Hepatocyte (in vitro differentiated cells): ENCODE measurements at regions not wholly inside any gene's neighbourhood (a gene's known extent, or its start where the extent isn't known, plus 50 kb on each side); places are given as distances from the start of the nearest gene placed in this dataset.
"Not testable (repeated sequence)": the region's sequence is repeated elsewhere in the genome, so short reads cannot be mapped to it uniquely, and the experiment has no call there.

Source experiments
- DNase-seq: peaks from one replicate; pipeline ENCODE4 v3.0.0-alpha.2; 2016; ENCODE audit warnings: low spot score
- H2AFZ ChIP-seq: fragments of 200-600 bp; sonication (generic); 2 replicates; pipeline ENCODE4 v1.6.0; 2016; ENCODE audit warnings: antibody characterized with exemption, mild to moderate bottlenecking
- H3K27ac ChIP-seq: fragments of 200-600 bp; sonication (generic); 2 replicates; pipeline ENCODE4 v1.5.1; 2016; ENCODE audit warnings: mild to moderate bottlenecking
- H3K27me3 ChIP-seq: fragments of 200-600 bp; sonication (generic); 2 replicates; pipeline ENCODE4 v1.6.1; 2016
- H3K36me3 ChIP-seq: fragments of 200-600 bp; sonication (generic); replicated peaks from 2 replicates; pipeline ENCODE4 v1.5.1; 2016; ENCODE audit warnings: low read depth; ENCODE audit not compliant: insufficient read depth
- H3K4me1 ChIP-seq: fragments of 200-600 bp; sonication (generic); 2 replicates; pipeline ENCODE4 v1.5.1; 2016; ENCODE audit warnings: mild to moderate bottlenecking, moderate library complexity; ENCODE audit not compliant: insufficient read depth
- H3K4me2 ChIP-seq: fragments of 200-600 bp; sonication (generic); 2 replicates; pipeline ENCODE4 v1.6.0; 2016
- H3K4me3 ChIP-seq: fragments of 200-600 bp; sonication (generic); 2 replicates; pipeline ENCODE4 v1.5.1; 2016; ENCODE audit warnings: mild to moderate bottlenecking
- H3K79me2 ChIP-seq: fragments of 200-600 bp; sonication (generic); 2 replicates; pipeline ENCODE4 v1.6.0; 2017; ENCODE audit warnings: mild to moderate bottlenecking
- H3K9me2 ChIP-seq: fragments of 200-600 bp; sonication (generic); replicated peaks from 2 replicates; pipeline ENCODE4 v1.6.0; 2017; ENCODE audit warnings: mild to moderate bottlenecking; ENCODE audit not compliant: insufficient read depth
- H3K9me3 ChIP-seq: fragments of 200-600 bp; sonication (generic); 2 replicates; pipeline ENCODE4 v1.5.1; 2016; ENCODE audit warnings: low read depth, mild to moderate bottlenecking
- H4K20me1 ChIP-seq: fragments of 200-600 bp; sonication (generic); 2 replicates; pipeline ENCODE4 v1.6.0; 2016; ENCODE audit warnings: mild to moderate bottlenecking; ENCODE audit not compliant: insufficient read depth, poor library complexity, severe bottlenecking
- EZH2 ChIP-seq: fragments of 200-600 bp; sonication (generic); IDR thresholded peaks from 2 replicates; pipeline ENCODE4 v1.6.1; 2016; ENCODE audit warnings: antibody characterized with exemption, mild to moderate bottlenecking, borderline replicate concordance
- EZH2phosphoT487 ChIP-seq: fragments of 200-600 bp; sonication (generic); IDR thresholded peaks from one replicate; pipeline ENCODE4 v1.6.1; 2018; ENCODE audit warnings: antibody characterized with exemption, mild to moderate bottlenecking, low read depth, moderate library complexity; ENCODE audit not compliant: unreplicated experiment, severe bottlenecking
- WGBS: methylation state at CpG from one replicate; pipeline ENCODE4 v1.1.6; 2016; ENCODE audit warnings: low lambda C conversion rate; ENCODE audit errors: missing lambda C conversion rate; 5-methylcytosine and 5-hydroxymethylcytosine counted together
- TF ChIP-seq, protein P1 (sequence below): fragments of 200-600 bp; sonication (generic); IDR thresholded peaks from 2 replicates; pipeline ENCODE4 v1.5.1; 2016; ENCODE audit warnings: antibody characterized with exemption, mild to moderate bottlenecking; ENCODE audit not compliant: poor library complexity

DNA sequence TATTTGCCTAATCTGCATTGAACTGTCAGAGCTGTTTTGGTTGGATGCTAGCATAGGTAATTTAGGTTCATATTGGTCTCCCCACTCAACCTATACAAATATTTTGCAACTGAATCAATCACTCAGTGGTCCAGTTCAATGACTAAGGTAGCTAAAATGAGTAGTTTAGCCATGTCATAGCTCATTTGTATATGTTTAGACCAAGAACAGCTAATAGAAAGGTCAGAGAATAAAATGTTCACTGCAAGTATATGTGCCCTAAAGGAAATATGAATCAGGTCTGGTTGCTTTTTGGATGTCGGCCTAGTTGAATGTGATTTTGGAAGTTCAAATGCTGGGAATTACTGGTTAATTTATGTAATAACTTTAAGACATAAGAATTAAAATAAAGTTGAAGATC lies 883.9 kb downstream of the LRFN5 start:
- DNase-seq, result no peak
- Histone ChIP-seq H2AFZ (no peak overlapping the region), H3K4me1 (no peaks in the 10 kb centered on the region), H4K20me1 (no peaks in the 10 kb centered on the region), H3K27me3 (no peaks in the 10 kb centered on the region), H3K27ac (no peak overlapping the region), H3K4me3 (no peak overlapping the region), H3K4me2 (no peak overlapping the region), H3K36me3 (no peaks in the 10 kb centered on the region), H3K79me2 (no peaks in the 10 kb centered on the region), H3K9me2 (no peaks in the 10 kb centered on the region), H3K9me3 (no peaks in the 10 kb centered on the region)
- WGBS, result 96% methylated on average over 1 of the region's 1 CpG
- TF ChIP-seq EZH2 (no peak), EZH2phosphoT487 (no peak)
- TF ChIP-seq, protein P1, sequence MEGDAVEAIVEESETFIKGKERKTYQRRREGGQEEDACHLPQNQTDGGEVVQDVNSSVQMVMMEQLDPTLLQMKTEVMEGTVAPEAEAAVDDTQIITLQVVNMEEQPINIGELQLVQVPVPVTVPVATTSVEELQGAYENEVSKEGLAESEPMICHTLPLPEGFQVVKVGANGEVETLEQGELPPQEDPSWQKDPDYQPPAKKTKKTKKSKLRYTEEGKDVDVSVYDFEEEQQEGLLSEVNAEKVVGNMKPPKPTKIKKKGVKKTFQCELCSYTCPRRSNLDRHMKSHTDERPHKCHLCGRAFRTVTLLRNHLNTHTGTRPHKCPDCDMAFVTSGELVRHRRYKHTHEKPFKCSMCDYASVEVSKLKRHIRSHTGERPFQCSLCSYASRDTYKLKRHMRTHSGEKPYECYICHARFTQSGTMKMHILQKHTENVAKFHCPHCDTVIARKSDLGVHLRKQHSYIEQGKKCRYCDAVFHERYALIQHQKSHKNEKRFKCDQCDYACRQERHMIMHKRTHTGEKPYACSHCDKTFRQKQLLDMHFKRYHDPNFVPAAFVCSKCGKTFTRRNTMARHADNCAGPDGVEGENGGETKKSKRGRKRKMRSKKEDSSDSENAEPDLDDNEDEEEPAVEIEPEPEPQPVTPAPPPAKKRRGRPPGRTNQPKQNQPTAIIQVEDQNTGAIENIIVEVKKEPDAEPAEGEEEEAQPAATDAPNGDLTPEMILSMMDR, result no peak

GRCh38 chr14:42488965-42489364 lies 882.3 kb downstream of the LRFN5 start:
- no peak for DNase-seq
- Histone ChIP-seq H3K27me3 (no peaks in the 10 kb centered on the region), H3K36me3 (no peaks in the 10 kb centered on the region), H2AFZ (no peak overlapping the region), H3K4me2 (no peak overlapping the region), H3K79me2 (no peaks in the 10 kb centered on the region), H3K9me2 (no peaks in the 10 kb centered on the region), H3K27ac (no peak overlapping the region), H3K4me3 (no peak overlapping the region), H4K20me1 (no peaks in the 10 kb centered on the region), H3K4me1 (no peaks in the 10 kb centered on the region), H3K9me3 (no peaks in the 10 kb centered on the region)
- TF ChIP-seq, protein P1, result no peak
- TF ChIP-seq EZH2phosphoT487 (no peak), EZH2 (no peak)
- WGBS, result 100% methylated on average over 1 of the region's 1 CpG

- not testable (repeated sequence) for H3K36me3 ChIP-seq, H4K20me1 ChIP-seq, H3K79me2 ChIP-seq, H3K27ac ChIP-seq, H3K4me3 ChIP-seq, H3K4me2 ChIP-seq, H3K27me3 ChIP-seq, H3K9me3 ChIP-seq, H3K4me1 ChIP-seq, H2AFZ ChIP-seq, H3K9me2 ChIP-seq, DNase-seq
- WGBS, result 97% methylated on average over 30 of the region's 41 CpGs
Observed at GRCh38 chr14:42482345-42482971, 875.8 kb downstream of the LRFN5 start.

- H2AFZ ChIP-seq, H4K20me1 ChIP-seq, H3K27me3 ChIP-seq, H3K27ac ChIP-seq, DNase-seq, H3K9me3 ChIP-seq, H3K36me3 ChIP-seq, H3K4me3 ChIP-seq, H3K79me2 ChIP-seq, H3K4me2 ChIP-seq, H3K4me1 ChIP-seq, H3K9me2 ChIP-seq: not testable (repeated sequence)
- 93% methylated on average over 8 of the region's 8 CpGs for WGBS
Observed at GRCh38 chr14:42481714-42482113, 875.0 kb downstream of the LRFN5 start.
